ENCODE measurements at regions not wholly inside any gene's neighbourhood (a gene's known extent, or its start where the extent isn't known, plus 50 kb on each side); places are given as distances from the start of the nearest gene placed in this dataset.
A peak's percentile ranks its signal among the peaks of the same experiment; 100 is the strongest.

DNA sequence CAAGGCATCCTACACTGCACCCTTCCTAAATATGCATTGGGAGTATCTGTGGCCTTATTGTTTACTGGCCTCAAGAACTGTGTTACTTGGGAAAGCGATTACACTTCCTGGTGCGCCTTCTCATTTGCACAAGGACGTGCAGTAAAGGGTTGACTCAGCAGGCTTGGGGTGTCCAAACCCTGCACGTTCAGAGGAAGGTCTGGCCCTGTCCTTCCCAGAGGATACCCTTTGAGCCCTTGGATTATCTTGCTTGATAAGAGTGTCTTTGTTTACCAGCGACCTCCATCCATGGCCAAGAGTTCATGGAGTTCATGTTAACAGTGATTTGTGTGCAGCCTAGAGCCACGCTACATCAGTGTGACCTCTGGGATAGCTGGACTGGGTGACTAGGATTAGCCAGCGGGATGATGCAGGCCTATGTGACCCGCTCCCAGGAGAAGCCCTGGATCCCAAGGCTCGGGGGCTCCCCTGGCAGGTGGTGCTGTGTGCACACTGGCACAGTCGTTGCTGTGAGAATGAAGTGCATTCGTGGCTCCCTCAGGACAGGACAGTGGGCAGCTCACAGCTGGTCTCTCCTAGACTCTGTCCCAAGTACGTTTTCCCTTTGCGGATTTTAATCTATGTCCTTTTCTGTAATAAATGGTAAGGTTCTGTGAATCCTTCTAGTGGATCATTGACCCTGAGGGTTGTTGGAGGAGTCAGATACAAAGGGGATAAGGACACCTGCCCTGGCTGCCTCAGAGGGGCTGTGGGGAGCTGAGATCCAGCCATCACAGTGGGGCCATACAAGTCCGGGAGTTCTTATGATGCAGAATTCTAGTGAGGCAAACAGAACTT, 73.5 kb downstream of the TTLL2 start (continued):
- TF ChIP-seq, protein P1, sequence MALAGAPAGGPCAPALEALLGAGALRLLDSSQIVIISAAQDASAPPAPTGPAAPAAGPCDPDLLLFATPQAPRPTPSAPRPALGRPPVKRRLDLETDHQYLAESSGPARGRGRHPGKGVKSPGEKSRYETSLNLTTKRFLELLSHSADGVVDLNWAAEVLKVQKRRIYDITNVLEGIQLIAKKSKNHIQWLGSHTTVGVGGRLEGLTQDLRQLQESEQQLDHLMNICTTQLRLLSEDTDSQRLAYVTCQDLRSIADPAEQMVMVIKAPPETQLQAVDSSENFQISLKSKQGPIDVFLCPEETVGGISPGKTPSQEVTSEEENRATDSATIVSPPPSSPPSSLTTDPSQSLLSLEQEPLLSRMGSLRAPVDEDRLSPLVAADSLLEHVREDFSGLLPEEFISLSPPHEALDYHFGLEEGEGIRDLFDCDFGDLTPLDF (CRISPR knock-in tag; IDR thresholded peaks at IDR 0.05), result no peak
- TF ChIP-seq EP300 (IDR thresholded peaks at IDR 0.05; ENCODE audit: low read depth in 2 of 2, low read length in 2 of 2) (peak; percentile 78 to 98; a peak in 3 of 4 replicates), EP300 (CRISPR knock-in tag; IDR thresholded peaks at IDR 0.05; ENCODE audit: borderline replicate concordance) (peak; percentile 96), ZFP41 (CRISPR knock-in tag; IDR thresholded peaks at IDR 0.05; ENCODE audit: borderline replicate concordance) (0 out of 2 replicates have a peak, but pooled peaks have one; percentile 75), HDAC1 (CRISPR knock-in tag; IDR thresholded peaks at IDR 0.05) (peak; percentile 100), MAF1 (CRISPR knock-in tag; IDR thresholded peaks at IDR 0.05; ENCODE audit: borderline replicate concordance) (0 out of 2 replicates have a peak, but pooled peaks have one; percentile 56), ZNF782 (CRISPR knock-in tag; IDR thresholded peaks at IDR 0.05; ENCODE audit: borderline replicate concordance) (no peak), GABPA (IDR thresholded peaks at IDR 0.05; ENCODE audit: low read depth, low read length) (no peak), GABPA (CRISPR knock-in tag; IDR thresholded peaks at IDR 0.05; ENCODE audit: low read depth) (peak; percentile 50), MAFF (IDR thresholded peaks at IDR 0.05; ENCODE audit: low read depth, low read length) (peak; percentile 88), TCF7L2 (IDR thresholded peaks at IDR 0.05; ENCODE audit: low read depth, low read length) (no peak; the same call in 1 of the 2 replicates), ZNF160 (CRISPR knock-in tag; IDR thresholded peaks at IDR 0.05) (peak; percentile 82; the same call in 1 of the 2 replicates), ZNF260 (CRISPR knock-in tag; IDR thresholded peaks at IDR 0.05; ENCODE audit: borderline replicate concordance, low read depth) (no peak), ZNF501 (CRISPR knock-in tag; IDR thresholded peaks at IDR 0.05) (peak; percentile 95), ZNF781 (CRISPR knock-in tag; IDR thresholded peaks at IDR 0.05; ENCODE audit: borderline replicate concordance, not compliant biosample characterization) (peak; percentile 84), ZNF354B (CRISPR knock-in tag; IDR thresholded peaks at IDR 0.05) (no peak), TCF7 (IDR thresholded peaks at IDR 0.05; ENCODE audit: low read depth) (peak; percentile 84), ZMYM4 (CRISPR knock-in tag; IDR thresholded peaks at IDR 0.05) (peak; percentile 96), ELF4 (CRISPR knock-in tag; IDR thresholded peaks at IDR 0.05; ENCODE audit: borderline replicate concordance) (no peak; the same call in 1 of the 2 replicates)
- TF ChIP-seq, protein P2, sequence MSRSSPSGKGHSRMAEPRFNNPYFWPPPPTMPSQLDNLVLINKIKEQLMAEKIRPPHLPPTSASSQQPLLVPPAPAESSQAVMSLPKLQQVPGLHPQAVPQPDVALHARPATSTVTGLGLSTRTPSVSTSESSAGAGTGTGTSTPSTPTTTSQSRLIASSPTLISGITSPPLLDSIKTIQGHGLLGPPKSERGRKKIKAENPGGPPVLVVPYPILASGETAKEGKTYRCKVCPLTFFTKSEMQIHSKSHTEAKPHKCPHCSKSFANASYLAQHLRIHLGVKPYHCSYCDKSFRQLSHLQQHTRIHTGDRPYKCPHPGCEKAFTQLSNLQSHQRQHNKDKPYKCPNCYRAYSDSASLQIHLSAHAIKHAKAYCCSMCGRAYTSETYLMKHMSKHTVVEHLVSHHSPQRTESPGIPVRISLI (CRISPR knock-in tag; IDR thresholded peaks at IDR 0.05; ENCODE audit: borderline replicate concordance), result peak; percentile 32; the same call in 1 of the 2 replicates
- TF ChIP-seq, protein P3, sequence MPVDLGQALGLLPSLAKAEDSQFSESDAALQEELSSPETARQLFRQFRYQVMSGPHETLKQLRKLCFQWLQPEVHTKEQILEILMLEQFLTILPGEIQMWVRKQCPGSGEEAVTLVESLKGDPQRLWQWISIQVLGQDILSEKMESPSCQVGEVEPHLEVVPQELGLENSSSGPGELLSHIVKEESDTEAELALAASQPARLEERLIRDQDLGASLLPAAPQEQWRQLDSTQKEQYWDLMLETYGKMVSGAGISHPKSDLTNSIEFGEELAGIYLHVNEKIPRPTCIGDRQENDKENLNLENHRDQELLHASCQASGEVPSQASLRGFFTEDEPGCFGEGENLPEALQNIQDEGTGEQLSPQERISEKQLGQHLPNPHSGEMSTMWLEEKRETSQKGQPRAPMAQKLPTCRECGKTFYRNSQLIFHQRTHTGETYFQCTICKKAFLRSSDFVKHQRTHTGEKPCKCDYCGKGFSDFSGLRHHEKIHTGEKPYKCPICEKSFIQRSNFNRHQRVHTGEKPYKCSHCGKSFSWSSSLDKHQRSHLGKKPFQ (CRISPR knock-in tag; IDR thresholded peaks at IDR 0.05; ENCODE audit: insufficient replicate concordance), result peak; percentile 81
- TF ChIP-seq, protein P4, sequence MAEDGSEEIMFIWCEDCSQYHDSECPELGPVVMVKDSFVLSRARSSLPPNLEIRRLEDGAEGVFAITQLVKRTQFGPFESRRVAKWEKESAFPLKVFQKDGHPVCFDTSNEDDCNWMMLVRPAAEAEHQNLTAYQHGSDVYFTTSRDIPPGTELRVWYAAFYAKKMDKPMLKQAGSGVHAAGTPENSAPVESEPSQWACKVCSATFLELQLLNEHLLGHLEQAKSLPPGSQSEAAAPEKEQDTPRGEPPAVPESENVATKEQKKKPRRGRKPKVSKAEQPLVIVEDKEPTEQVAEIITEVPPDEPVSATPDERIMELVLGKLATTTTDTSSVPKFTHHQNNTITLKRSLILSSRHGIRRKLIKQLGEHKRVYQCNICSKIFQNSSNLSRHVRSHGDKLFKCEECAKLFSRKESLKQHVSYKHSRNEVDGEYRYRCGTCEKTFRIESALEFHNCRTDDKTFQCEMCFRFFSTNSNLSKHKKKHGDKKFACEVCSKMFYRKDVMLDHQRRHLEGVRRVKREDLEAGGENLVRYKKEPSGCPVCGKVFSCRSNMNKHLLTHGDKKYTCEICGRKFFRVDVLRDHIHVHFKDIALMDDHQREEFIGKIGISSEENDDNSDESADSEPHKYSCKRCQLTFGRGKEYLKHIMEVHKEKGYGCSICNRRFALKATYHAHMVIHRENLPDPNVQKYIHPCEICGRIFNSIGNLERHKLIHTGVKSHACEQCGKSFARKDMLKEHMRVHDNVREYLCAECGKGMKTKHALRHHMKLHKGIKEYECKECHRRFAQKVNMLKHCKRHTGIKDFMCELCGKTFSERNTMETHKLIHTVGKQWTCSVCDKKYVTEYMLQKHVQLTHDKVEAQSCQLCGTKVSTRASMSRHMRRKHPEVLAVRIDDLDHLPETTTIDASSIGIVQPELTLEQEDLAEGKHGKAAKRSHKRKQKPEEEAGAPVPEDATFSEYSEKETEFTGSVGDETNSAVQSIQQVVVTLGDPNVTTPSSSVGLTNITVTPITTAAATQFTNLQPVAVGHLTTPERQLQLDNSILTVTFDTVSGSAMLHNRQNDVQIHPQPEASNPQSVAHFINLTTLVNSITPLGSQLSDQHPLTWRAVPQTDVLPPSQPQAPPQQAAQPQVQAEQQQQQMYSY (CRISPR knock-in tag; IDR thresholded peaks at IDR 0.05), result 0 out of 2 replicates have a peak, but pooled peaks have one; percentile 48
